B cell (primary cell): ENCODE measurements at regions not wholly inside any gene's neighbourhood (a gene's known extent, or its start where the extent isn't known, plus 50 kb on each side); places are given as distances from the start of the nearest gene placed in this dataset.

Experiments used
- EZH2 ChIP-seq: IDR thresholded peaks from 2 replicates; pipeline ENCODE4 v1.6.1; 2012; ENCODE audit warnings: borderline replicate concordance, low read depth, mild to moderate bottlenecking, moderate library complexity, low read length; ENCODE audit not compliant: insufficient read depth, poor library complexity, severe bottlenecking
- TF ChIP-seq, protein P1 (sequence below): fragments of 200-600 bp; IDR thresholded peaks from one replicate; pipeline ENCODE4 v1.8.0; 2022; ENCODE audit warnings: antibody characterized with exemption, mild to moderate bottlenecking

DNA sequence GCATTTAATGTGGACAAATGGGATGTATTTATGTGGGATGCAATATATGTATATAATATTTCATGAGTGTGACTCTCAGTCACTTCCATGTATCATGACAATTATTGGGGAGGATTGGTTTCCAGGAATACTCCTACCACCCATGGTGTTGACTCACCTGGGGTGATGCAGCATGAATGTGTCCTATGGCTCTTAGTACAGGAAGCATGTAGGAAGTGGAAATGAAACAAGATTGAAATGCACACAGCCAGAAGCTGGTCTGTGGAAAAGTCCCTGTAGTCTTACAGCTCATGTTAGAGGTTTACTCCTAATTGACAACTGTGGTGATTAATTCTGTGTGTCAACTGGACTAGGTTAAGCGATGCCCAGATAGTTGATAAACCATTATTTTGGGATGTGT is 89.3 kb upstream of the HAAO start:
- TF ChIP-seq, protein P1, sequence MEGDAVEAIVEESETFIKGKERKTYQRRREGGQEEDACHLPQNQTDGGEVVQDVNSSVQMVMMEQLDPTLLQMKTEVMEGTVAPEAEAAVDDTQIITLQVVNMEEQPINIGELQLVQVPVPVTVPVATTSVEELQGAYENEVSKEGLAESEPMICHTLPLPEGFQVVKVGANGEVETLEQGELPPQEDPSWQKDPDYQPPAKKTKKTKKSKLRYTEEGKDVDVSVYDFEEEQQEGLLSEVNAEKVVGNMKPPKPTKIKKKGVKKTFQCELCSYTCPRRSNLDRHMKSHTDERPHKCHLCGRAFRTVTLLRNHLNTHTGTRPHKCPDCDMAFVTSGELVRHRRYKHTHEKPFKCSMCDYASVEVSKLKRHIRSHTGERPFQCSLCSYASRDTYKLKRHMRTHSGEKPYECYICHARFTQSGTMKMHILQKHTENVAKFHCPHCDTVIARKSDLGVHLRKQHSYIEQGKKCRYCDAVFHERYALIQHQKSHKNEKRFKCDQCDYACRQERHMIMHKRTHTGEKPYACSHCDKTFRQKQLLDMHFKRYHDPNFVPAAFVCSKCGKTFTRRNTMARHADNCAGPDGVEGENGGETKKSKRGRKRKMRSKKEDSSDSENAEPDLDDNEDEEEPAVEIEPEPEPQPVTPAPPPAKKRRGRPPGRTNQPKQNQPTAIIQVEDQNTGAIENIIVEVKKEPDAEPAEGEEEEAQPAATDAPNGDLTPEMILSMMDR: no peak
- no peak for TF ChIP-seq EZH2
